ENCODE measurements at regions not wholly inside any gene's neighbourhood (a gene's known extent, or its start where the extent isn't known, plus 50 kb on each side); places are given as distances from the start of the nearest gene placed in this dataset.

DNA sequence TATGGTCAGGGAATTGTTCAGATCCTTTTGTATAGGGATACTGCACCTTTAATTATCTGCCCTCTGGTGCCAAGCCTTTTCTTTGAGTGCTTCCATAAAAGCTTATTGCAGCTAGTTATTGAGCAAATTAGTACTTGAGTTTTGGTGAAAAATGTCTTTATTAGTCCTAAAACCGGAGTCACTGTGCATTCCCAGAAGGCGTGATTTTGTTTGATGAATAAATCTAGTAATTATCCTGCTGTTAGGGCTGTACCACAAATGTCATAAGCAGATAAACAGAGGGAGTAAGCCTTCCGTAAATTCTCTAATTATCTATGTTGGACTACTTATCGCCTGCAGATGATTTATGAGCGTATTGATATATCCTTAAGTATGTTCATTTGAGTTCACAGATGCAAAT lies 620.7 kb upstream of the ARRDC3 start:
- 64 to 80% (median 71%) methylated on average over 5 of the region's 5 CpGs for WGBS, 4 donors
- intact Hi-C loops (cut with DNase I) = no loop called here
- H3K36me3 ChIP-seq = no peaks in the 10 kb centered on the region
- ATAC-seq (no peak), DNase-seq (no peak)
- no peaks in the 10 kb centered on the region for H3K4me1 ChIP-seq
- no peaks in the 10 kb centered on the region for H3K27me3 ChIP-seq
- H3K4me3 ChIP-seq = no peak overlapping the region
- H3K27ac ChIP-seq = no peak overlapping the region
- no peaks in the 10 kb centered on the region for H3K9me3 ChIP-seq
- no peak for TF ChIP-seq POLR2A (IDR thresholded peaks at IDR 0.05)
- TF ChIP-seq, protein P1, sequence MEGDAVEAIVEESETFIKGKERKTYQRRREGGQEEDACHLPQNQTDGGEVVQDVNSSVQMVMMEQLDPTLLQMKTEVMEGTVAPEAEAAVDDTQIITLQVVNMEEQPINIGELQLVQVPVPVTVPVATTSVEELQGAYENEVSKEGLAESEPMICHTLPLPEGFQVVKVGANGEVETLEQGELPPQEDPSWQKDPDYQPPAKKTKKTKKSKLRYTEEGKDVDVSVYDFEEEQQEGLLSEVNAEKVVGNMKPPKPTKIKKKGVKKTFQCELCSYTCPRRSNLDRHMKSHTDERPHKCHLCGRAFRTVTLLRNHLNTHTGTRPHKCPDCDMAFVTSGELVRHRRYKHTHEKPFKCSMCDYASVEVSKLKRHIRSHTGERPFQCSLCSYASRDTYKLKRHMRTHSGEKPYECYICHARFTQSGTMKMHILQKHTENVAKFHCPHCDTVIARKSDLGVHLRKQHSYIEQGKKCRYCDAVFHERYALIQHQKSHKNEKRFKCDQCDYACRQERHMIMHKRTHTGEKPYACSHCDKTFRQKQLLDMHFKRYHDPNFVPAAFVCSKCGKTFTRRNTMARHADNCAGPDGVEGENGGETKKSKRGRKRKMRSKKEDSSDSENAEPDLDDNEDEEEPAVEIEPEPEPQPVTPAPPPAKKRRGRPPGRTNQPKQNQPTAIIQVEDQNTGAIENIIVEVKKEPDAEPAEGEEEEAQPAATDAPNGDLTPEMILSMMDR (IDR thresholded peaks at IDR 0.05) = no peak

DNA sequence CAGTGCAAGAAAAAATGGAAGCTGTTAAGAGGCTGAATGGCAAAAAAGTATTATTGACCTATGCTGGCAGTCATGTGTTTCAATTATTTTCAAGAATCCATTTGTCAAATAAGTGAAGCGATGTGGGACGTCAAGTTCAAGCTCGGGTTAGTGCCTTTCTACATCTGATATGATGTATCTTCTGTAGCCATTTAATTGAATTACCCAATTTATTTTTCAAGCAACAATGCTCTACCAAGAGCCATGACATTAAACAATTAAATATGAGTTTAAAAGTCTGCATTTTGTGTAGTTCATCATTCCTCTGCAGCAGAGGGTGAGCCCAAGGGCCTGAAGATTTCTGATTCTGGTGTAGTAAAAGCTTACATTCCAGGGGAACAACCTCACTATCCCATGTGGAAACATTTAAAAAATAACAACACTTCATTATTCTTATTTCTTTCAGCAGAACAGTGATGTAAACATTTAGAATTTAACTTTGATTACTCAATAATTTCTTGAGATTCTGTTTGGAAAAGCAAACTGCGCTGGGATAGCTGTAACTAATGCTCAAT lies 619.7 kb upstream of the ARRDC3 start:
- no peak for ATAC-seq

DNA sequence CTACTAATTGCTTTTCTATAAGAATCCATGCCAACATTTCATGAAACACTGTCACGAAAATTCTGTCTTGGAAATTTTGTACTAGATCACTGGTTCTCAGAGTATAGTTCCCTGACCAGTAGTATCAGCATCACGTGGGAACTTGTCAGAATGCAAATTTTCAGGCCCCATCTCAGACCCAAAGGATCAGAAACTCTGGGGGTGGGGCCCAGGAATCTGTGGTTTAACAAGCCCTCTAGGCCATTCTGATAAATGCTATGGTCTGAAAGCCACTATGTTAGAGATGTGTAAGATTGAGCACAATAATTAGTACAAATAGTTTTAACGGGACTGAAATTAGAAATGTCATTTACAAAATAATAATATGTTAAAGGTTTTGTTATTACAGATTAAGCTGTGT lies 615.7 kb upstream of the ARRDC3 start:
- TF ChIP-seq, protein P1 (IDR thresholded peaks at IDR 0.05) = no peak
- TF ChIP-seq POLR2A (IDR thresholded peaks at IDR 0.05) = no peak
- no peaks in the 10 kb centered on the region for H3K9me3 ChIP-seq
- 68 to 76% (median 73%) methylated on average over 3 of the region's 3 CpGs for WGBS, 4 donors
- H3K36me3 ChIP-seq = no peaks in the 10 kb centered on the region
- H3K27me3 ChIP-seq = no peaks in the 10 kb centered on the region
- DNase-seq = no peak
- H3K27ac ChIP-seq = no peak overlapping the region
- H3K4me3 ChIP-seq = no peak overlapping the region
- intact Hi-C loops (cut with DNase I) = loop anchor here in 1 of 10 donors (10.0 kb wide), 1 partner anchor 1976 kb away; no protein-coding TSS in a partner anchor
- H3K4me1 ChIP-seq = no peaks in the 10 kb centered on the region
- no peak for ATAC-seq

More for the DNA sequence above, 619.7 kb upstream of the ARRDC3 start:
- intact Hi-C loops (cut with DNase I) = no loop called here
- DNase-seq = no peak
- H3K4me1 ChIP-seq = no peaks in the 10 kb centered on the region
- 87 to 90% (median 89%) methylated on average over 4 of the region's 4 CpGs for WGBS, 4 donors
- no peak overlapping the region for H3K27ac ChIP-seq
- no peaks in the 10 kb centered on the region for H3K36me3 ChIP-seq
- H3K27me3 ChIP-seq = no peaks in the 10 kb centered on the region
- no peak for TF ChIP-seq POLR2A (IDR thresholded peaks at IDR 0.05)
- TF ChIP-seq, protein P1 (IDR thresholded peaks at IDR 0.05) = no peak
- no peak overlapping the region for H3K4me3 ChIP-seq
- no peaks in the 10 kb centered on the region for H3K9me3 ChIP-seq

DNA sequence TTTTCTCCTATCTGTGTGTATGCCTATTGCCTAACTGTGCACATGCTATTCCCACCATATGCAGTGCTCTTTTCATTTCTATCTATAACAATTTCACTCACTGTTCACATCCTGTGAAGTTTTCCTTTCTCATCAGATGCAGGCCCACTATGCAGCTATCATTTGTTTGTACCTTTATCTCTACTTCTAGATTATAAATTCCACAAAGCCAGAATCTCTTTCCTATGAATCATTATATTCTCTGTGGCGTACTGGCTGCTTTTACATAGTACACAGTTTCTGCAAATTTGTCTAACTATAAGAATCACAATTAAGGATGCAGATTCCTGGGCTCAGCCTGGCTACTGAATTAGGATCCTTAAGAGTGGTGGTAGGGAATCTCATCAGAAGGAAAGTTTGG lies 600.8 kb upstream of the ARRDC3 start:
- Histone ChIP-seq H3K4me1 (no peaks in the 10 kb centered on the region), H3K4me3 (no peak overlapping the region), H3K36me3 (no peaks in the 10 kb centered on the region), H3K27me3 (no peaks in the 10 kb centered on the region), H3K9me3 (no peaks in the 10 kb centered on the region), H3K27ac (no peak overlapping the region)
- TF ChIP-seq POLR2A (IDR thresholded peaks at IDR 0.05) = no peak
- intact Hi-C loops (cut with DNase I) = no loop called here
- DNase-seq (no peak), ATAC-seq (no peak)
- 72 to 83% (median 76%) methylated on average over 1 of the region's 1 CpG for WGBS, 4 donors

All from heart left ventricle (tissue), 16 donors.